ENCODE measurements at regions not wholly inside any gene's neighbourhood (a gene's known extent, or its start where the extent isn't known, plus 50 kb on each side); places are given as distances from the start of the nearest gene placed in this dataset.

DNA sequence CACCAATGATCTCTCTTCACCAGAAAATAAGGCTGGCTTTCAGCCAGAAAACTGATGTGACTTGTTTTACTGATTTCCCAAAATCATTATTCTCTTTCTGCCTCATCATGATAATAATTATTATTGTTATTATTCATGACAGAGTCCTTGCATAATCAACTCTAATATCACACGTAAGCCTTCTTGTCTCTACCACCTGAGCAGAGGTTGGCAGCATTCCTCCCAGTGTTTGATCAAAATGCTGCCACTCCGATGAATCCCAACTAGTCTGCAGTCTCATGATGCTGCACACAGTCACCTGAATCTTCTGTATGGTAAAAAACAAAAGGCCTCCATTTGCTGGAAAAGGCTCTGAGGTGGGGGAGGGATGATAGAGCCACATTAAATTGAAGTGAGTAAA, 105.7 kb upstream of the PLEKHG7 start:
- TF ChIP-seq, protein P1, sequence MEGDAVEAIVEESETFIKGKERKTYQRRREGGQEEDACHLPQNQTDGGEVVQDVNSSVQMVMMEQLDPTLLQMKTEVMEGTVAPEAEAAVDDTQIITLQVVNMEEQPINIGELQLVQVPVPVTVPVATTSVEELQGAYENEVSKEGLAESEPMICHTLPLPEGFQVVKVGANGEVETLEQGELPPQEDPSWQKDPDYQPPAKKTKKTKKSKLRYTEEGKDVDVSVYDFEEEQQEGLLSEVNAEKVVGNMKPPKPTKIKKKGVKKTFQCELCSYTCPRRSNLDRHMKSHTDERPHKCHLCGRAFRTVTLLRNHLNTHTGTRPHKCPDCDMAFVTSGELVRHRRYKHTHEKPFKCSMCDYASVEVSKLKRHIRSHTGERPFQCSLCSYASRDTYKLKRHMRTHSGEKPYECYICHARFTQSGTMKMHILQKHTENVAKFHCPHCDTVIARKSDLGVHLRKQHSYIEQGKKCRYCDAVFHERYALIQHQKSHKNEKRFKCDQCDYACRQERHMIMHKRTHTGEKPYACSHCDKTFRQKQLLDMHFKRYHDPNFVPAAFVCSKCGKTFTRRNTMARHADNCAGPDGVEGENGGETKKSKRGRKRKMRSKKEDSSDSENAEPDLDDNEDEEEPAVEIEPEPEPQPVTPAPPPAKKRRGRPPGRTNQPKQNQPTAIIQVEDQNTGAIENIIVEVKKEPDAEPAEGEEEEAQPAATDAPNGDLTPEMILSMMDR (conservative IDR thresholded peaks at IDR 0.05): no peak
- no peak for TF ChIP-seq ZFX (IDR thresholded peaks at IDR 0.05)
- no peak overlapping the region for H3K27ac ChIP-seq

DNA sequence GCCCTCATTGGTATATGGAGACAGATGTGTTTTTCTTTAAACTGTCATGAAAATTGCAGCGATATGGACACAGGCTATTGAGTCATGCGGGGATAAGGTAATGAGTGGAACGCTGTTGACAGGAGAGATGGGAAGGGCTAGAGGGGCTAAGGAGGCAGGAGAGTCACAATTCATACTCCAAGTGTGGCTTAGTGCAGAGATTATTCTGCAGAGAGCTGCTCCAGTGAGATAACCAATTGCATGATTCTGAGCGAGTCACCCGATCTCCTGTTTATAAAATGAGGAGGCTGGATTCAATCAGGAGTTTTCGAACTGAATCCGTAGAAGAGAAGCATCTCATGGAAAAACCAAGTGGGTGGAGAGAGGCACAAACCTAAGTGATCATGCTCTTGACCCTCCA, 106.4 kb upstream of the PLEKHG7 start:
- no peak overlapping the region for H3K27ac ChIP-seq
- TF ChIP-seq ZFX (IDR thresholded peaks at IDR 0.05): no peak
- TF ChIP-seq, protein P1 (conservative IDR thresholded peaks at IDR 0.05): no peak

DNA sequence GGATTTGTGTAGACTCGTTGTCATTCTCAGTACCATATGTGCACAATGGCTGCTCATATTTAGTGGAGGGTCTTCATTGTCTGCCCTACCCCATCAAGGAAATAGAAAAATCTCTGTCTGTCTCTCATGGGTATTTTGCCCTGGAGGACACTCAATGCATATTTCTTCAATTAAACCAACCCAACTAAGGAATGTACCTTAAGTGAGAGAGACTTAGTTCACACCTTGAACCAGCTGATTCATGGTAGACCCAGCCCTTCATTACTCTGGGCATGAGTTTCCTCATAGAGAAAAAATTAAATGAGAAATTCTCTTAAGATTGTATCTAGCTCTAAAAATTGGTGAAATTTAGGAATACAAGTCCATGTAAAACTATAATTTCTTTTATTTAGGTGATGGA, 107.1 kb upstream of the PLEKHG7 start:
- no peak overlapping the region for H3K27ac ChIP-seq
- TF ChIP-seq ZFX (IDR thresholded peaks at IDR 0.05): no peak
- TF ChIP-seq, protein P1 (conservative IDR thresholded peaks at IDR 0.05): no peak

DNA sequence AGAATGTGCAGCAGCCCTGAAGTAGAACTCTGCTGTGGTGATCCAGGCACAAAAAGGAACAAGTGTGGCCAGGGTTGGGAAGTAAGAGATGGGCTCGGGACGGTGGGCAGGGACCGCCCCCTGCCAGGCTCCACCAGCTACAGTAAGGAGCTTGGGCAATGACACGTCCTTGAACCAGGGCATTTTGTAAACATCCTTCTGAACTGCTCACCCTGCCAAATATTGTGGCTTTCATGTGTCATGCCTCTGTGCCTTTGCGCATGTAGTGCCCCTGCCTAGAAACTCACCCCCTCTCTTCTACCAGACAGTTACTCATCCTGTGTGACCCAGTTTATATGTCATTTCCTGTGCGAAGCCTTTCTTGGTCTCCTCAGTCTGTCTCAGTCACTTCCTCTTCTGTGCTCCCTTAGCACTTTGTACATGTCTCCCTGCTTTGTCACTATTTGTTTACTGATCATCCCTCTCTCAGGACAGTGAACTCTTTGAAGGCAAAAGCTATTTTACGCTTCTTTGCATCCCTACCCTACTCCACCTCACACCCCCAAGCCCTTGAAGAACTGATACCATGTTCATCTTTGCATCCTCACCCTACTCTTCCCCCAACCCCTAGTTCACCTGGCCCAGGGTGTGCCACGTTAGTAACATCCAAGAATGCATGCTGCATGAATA, 108.9 kb upstream of the PLEKHG7 start:
- no peak overlapping the region for H3K27ac ChIP-seq

DNA sequence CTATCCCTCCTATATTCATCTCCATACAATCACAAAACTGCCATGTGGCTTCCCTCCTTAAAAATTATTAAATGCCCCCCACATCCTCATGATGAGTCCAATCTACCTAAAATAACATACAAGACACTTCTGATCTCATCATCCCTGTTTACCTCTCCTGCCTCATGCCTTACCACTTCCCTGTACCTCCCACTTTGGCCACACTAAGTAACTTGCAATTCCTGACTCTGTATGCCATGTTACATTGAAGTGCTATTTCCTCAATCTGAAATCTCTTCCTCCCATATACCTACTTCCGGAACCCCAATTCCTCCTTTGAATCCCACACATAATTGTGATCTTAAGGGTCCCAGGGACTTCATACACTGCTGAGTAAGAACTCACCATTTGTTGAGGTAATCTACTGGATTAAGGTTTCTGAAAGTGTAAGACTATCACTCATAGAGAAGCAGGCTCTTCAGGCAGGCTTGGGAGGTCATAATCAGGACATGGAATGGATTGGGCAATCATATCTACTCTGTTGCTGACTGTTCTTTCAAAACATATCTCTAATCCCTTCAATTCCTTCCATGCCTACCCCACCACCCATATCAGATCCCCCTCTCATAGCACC, 117.6 kb upstream of the PLEKHG7 start:
- no peak overlapping the region for H3K27ac ChIP-seq
- TF ChIP-seq ZFX (IDR thresholded peaks at IDR 0.05): no peak
- TF ChIP-seq, protein P1 (conservative IDR thresholded peaks at IDR 0.05): no peak

More for the DNA sequence above, 108.9 kb upstream of the PLEKHG7 start:
- TF ChIP-seq, protein P1 (conservative IDR thresholded peaks at IDR 0.05): no peak
- no peak for TF ChIP-seq ZFX (IDR thresholded peaks at IDR 0.05)

DNA sequence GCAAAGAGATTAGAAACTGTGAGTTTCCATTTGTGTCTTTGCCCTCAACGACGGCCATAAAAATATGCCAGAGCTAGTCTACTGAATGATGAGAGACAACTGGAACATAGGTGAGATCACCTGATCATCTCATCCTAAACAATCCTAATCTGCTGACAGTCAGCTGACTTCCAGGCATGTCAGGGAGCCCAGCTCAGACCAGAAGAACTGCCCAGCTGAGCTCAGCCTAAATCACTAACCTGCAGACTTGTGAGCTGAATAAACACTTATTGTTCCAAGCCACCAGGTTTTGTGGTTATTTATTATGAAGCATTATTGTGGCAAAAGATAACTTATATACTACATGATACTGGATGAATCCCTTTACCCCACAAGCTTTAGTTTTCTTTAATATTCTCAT, 118.9 kb upstream of the PLEKHG7 start:
- H3K27ac ChIP-seq: no peak overlapping the region
- TF ChIP-seq ZFX (IDR thresholded peaks at IDR 0.05): no peak
- TF ChIP-seq, protein P1 (conservative IDR thresholded peaks at IDR 0.05): no peak

DNA sequence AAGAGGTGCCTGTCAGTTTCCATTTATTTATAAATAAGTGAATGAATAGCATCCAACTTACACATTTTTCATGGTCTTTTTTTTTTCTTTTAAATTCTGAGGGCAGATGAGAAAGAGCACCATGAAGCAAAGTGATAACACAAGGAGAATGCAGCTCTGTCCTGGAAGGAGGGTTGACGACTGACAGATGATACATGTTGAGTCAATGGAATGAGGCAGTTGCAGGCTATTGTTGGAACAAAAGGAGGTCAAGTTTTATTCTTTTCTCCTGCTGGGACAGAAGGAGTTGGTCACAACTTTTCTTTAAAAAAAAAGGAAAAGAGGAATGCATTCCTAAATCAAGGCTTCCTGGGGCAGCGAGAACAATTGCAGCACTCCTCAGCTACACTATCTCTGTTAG, 119.9 kb upstream of the PLEKHG7 start:
- no peak overlapping the region for H3K27ac ChIP-seq
- TF ChIP-seq ZFX (IDR thresholded peaks at IDR 0.05): no peak
- TF ChIP-seq, protein P1 (conservative IDR thresholded peaks at IDR 0.05): no peak
